ENCODE measurements at regions not wholly inside any gene's neighbourhood (a gene's known extent, or its start where the extent isn't known, plus 50 kb on each side); places are given as distances from the start of the nearest gene placed in this dataset.

DNA sequence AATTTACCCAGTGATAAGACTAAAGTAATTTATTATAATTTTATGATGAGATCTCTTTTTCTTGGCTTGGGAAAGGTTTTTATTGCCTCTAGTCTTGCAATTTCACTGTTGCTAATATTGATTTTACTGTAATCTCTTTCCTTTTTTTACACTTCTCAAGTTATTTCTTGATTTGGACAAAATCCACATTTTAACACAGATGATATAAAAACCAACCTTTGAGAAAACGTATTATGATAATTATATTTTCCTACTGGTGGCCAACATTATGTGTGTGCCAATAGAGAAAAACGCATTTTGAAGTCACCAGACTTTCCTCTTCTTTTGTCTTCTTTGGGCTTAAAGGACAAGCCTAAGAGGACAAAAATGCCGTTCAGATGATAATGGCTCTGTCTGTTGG is 314.9 kb downstream of the PRDM2 start:
- CTCF ChIA-PET: no interaction called here
- H3K4me3 ChIP-seq (replicated peaks in 1 of 3; ENCODE audit: insufficient read depth in 1 of 3, low read depth in 1 of 3, low read length in 3 of 3): no peak overlapping the region
- TF ChIP-seq, protein P1, sequence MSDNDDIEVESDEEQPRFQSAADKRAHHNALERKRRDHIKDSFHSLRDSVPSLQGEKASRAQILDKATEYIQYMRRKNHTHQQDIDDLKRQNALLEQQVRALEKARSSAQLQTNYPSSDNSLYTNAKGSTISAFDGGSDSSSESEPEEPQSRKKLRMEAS (IDR thresholded peaks at IDR 0.05; ENCODE audit: insufficient read depth, insufficient read length): no peak
- TF ChIP-seq MYC (IDR thresholded peaks at IDR 0.05; ENCODE audit: low read depth, low read length): no peak
- no peak for TF ChIP-seq FOS (IDR thresholded peaks at IDR 0.05; ENCODE audit: borderline replicate concordance, insufficient read depth, low read length)
- TF ChIP-seq POLR2A (IDR thresholded peaks at IDR 0.05; ENCODE audit: low read depth, low read length): no peak
- FAIRE-seq: no peak
- H3K36me3 ChIP-seq (ENCODE audit: control insufficient read depth in 2 of 2, extremely low read depth in 1 of 2, insufficient read depth in 2 of 2, low read length in 2 of 2): no peaks in the 10 kb centered on the region
- no peaks in the 10 kb centered on the region for H4K20me1 ChIP-seq (replicated peaks; ENCODE audit: control insufficient read depth, extremely low read depth, insufficient read depth, low read length)
- no peaks in the 10 kb centered on the region for H3K4me1 ChIP-seq (ENCODE audit: control insufficient read depth, extremely low read depth, insufficient read depth, low read length)
- peaks cover 2% of the 10 kb centered on the region for H3K9me3 ChIP-seq (replicated peaks; ENCODE audit: control insufficient read depth, insufficient read depth, low read length)
- no peak overlapping the region for H2AFZ ChIP-seq (ENCODE audit: low read depth, low read length)
- no peak for DNase-seq (ENCODE audit: low read depth, low spot score)
- no peak overlapping the region for H3K9ac ChIP-seq (replicated peaks; ENCODE audit: extremely low read depth, insufficient read depth, low read length)
- no peaks in the 10 kb centered on the region for H3K9me1 ChIP-seq (replicated peaks; ENCODE audit: control insufficient read depth, extremely low read depth, insufficient read depth, low read length)
- intact Hi-C loops (cut with micrococcal nuclease) (no loop called here), dilution Hi-C loops (cut with MboI; ENCODE audit: extremely low pct_ligation_motif_present, low sequenced_read_pairs) (no loop called here)
- no peak overlapping the region for H3K4me2 ChIP-seq (ENCODE audit: insufficient read depth, low read length)
- BruUV-seq (replicated peaks): no TSS peak
- H3K79me2 ChIP-seq (ENCODE audit: control insufficient read depth, insufficient read depth, low read length): no peaks in the 10 kb centered on the region
- POLR2A ChIA-PET: no interaction called here
- H3K27ac ChIP-seq (ENCODE audit: insufficient read depth, low read depth, low read length): no peak overlapping the region
- H3K27me3 ChIP-seq (ENCODE audit: control insufficient read depth in 2 of 2, insufficient read depth in 2 of 2, low read length in 2 of 2): no peaks in the 10 kb centered on the region

DNA sequence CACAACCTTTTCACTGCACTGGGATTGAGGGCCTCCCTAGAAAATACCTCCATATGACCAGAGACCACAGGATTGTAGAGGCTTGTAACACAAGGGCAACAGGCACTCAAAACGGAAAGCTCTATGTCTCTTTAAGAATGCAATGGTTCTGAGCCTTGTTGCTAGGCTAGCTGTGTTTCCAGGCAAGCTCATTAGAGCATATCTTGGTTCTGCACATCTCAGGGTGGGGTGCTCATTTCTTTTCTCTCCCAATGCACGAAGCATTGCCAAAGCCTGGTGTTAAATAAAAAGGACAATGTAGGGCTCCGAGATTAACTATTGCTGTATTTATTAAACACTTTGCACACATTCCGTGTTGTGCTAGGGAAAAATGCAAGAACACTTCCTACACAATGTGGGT is 315.9 kb downstream of the PRDM2 start:
- Histone ChIP-seq H3K4me2 (ENCODE audit: insufficient read depth, low read length) (no peak overlapping the region), H3K9me1 (replicated peaks; ENCODE audit: control insufficient read depth, extremely low read depth, insufficient read depth, low read length) (no peaks in the 10 kb centered on the region), H3K4me3 (replicated peaks in 1 of 3; ENCODE audit: insufficient read depth in 1 of 3, low read depth in 1 of 3, low read length in 3 of 3) (no peak overlapping the region), H3K36me3 (ENCODE audit: control insufficient read depth in 2 of 2, extremely low read depth in 1 of 2, insufficient read depth in 2 of 2, low read length in 2 of 2) (no peaks in the 10 kb centered on the region), H3K27ac (ENCODE audit: insufficient read depth, low read depth, low read length) (no peak overlapping the region), H3K79me2 (ENCODE audit: control insufficient read depth, insufficient read depth, low read length) (no peaks in the 10 kb centered on the region), H3K4me1 (ENCODE audit: control insufficient read depth, extremely low read depth, insufficient read depth, low read length) (no peaks in the 10 kb centered on the region), H3K27me3 (ENCODE audit: control insufficient read depth in 2 of 2, insufficient read depth in 2 of 2, low read length in 2 of 2) (no peaks in the 10 kb centered on the region), H3K9ac (replicated peaks; ENCODE audit: extremely low read depth, insufficient read depth, low read length) (no peak overlapping the region), H3K9me3 (replicated peaks; ENCODE audit: control insufficient read depth, insufficient read depth, low read length) (peaks cover 2% of the 10 kb centered on the region), H2AFZ (ENCODE audit: low read depth, low read length) (no peak overlapping the region), H4K20me1 (replicated peaks; ENCODE audit: control insufficient read depth, extremely low read depth, insufficient read depth, low read length) (no peaks in the 10 kb centered on the region)
- no peak for FAIRE-seq
- no TSS peak for BruUV-seq (replicated peaks)
- no peak for TF ChIP-seq MYC (IDR thresholded peaks at IDR 0.05; ENCODE audit: low read depth, low read length)
- TF ChIP-seq, protein P2, sequence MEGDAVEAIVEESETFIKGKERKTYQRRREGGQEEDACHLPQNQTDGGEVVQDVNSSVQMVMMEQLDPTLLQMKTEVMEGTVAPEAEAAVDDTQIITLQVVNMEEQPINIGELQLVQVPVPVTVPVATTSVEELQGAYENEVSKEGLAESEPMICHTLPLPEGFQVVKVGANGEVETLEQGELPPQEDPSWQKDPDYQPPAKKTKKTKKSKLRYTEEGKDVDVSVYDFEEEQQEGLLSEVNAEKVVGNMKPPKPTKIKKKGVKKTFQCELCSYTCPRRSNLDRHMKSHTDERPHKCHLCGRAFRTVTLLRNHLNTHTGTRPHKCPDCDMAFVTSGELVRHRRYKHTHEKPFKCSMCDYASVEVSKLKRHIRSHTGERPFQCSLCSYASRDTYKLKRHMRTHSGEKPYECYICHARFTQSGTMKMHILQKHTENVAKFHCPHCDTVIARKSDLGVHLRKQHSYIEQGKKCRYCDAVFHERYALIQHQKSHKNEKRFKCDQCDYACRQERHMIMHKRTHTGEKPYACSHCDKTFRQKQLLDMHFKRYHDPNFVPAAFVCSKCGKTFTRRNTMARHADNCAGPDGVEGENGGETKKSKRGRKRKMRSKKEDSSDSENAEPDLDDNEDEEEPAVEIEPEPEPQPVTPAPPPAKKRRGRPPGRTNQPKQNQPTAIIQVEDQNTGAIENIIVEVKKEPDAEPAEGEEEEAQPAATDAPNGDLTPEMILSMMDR (IDR thresholded peaks at IDR 0.05; ENCODE audit: extremely low read depth in 1 of 2, insufficient read depth in 1 of 2, low read depth in 1 of 2, low read length in 2 of 2): no peak
- TF ChIP-seq POLR2AphosphoS5 (IDR thresholded peaks at IDR 0.05; ENCODE audit: insufficient read depth, low read depth, low read length): no peak
- ChIA-PET POLR2A (no interaction called here), CTCF (interaction anchor here (1.0 kb wide), 1 partner anchor 10 kb away, joined by 3 read pairs; no protein-coding TSS in a partner anchor)
- dilution Hi-C loops (cut with MboI; ENCODE audit: extremely low pct_ligation_motif_present, low sequenced_read_pairs): no loop called here
- DNase-seq (ENCODE audit: low read depth, low spot score): no peak
- intact Hi-C loops (cut with micrococcal nuclease): no loop called here
